ENCODE measurements at regions not wholly inside any gene's neighbourhood (a gene's known extent, or its start where the extent isn't known, plus 50 kb on each side); places are given as distances from the start of the nearest gene placed in this dataset.

GRCh38 chr5:159504106-159504856, 174.0 kb upstream of the IL12B start:
- no peak for TF ChIP-seq CTCF (conservative IDR thresholded peaks at IDR 0.05; ENCODE audit: low read depth, low read length)
- no peak for DNase-seq (ENCODE audit: low read depth)
- H3K4me3 ChIP-seq (ENCODE audit: low read depth, low read length) = no peak overlapping the region

- H3K4me3 ChIP-seq (ENCODE audit: low read depth, low read length) = no peak overlapping the region
- no peak for DNase-seq (ENCODE audit: low read depth)
- TF ChIP-seq CTCF (conservative IDR thresholded peaks at IDR 0.05; ENCODE audit: low read depth, low read length) = no peak
Measured at GRCh38 chr5:159504857-159505304, 174.6 kb upstream of the IL12B start.

GRCh38 chr5:159507055-159507454, 176.8 kb upstream of the IL12B start:
- DNase-seq (ENCODE audit: low read depth) = no peak
- no peak overlapping the region for H3K4me3 ChIP-seq (ENCODE audit: low read depth, low read length)
- TF ChIP-seq CTCF (conservative IDR thresholded peaks at IDR 0.05; ENCODE audit: low read depth, low read length) = no peak

GRCh38 chr5:159507661-159508060, 177.4 kb upstream of the IL12B start:
- DNase-seq (ENCODE audit: low read depth) = no peak
- H3K4me3 ChIP-seq (ENCODE audit: low read depth, low read length) = no peak overlapping the region
- no peak for TF ChIP-seq CTCF (conservative IDR thresholded peaks at IDR 0.05; ENCODE audit: low read depth, low read length)

- TF ChIP-seq CTCF (conservative IDR thresholded peaks at IDR 0.05; ENCODE audit: low read depth, low read length) = no peak
Measured at GRCh38 chr5:159508344-159508743, 178.1 kb upstream of the IL12B start.

GRCh38 chr5:159509002-159509660, 178.8 kb upstream of the IL12B start:
- no peak overlapping the region for H3K4me3 ChIP-seq (ENCODE audit: low read depth, low read length)
- DNase-seq (ENCODE audit: low read depth) = no peak
- no peak for TF ChIP-seq CTCF (conservative IDR thresholded peaks at IDR 0.05; ENCODE audit: low read depth, low read length)

More at GRCh38 chr5:159508344-159508743, 178.1 kb upstream of the IL12B start:
- DNase-seq (ENCODE audit: low read depth) = no peak
- no peak overlapping the region for H3K4me3 ChIP-seq (ENCODE audit: low read depth, low read length)
